Endothelial cell of umbilical vein (primary cell): ENCODE measurements at regions not wholly inside any gene's neighbourhood (a gene's known extent, or its start where the extent isn't known, plus 50 kb on each side); places are given as distances from the start of the nearest gene placed in this dataset.

Experiments
- BruUV-seq: library from RNA; stranded (reverse); fragments of 400-500 nt; replicated peaks from 2 replicates; lab custom pipeline; 2021; lab: Mats Ljungman, UMichigan
- CTCF ChIA-PET: fragments of 300-600, 350-600 bp; sonication (Branson Sonifier 250); formaldehyde crosslinking; loops from one replicate; lab custom pipeline; 2021; ENCODE audit warnings: antibody characterized with exemption, inconsistent platforms; lab: Charles Lee
- POLR2A ChIA-PET: fragments of 300-600, 350-600 bp; sonication (Branson Sonifier 250); formaldehyde crosslinking; loops from one replicate; lab custom pipeline; 2021; ENCODE audit warnings: antibody characterized with exemption, inconsistent platforms; lab: Charles Lee
- DNase-seq: peaks from one replicate; pipeline ENCODE4 v3.0.0-alpha.2; 2011; ENCODE audit warnings: low read depth, low spot score
- FAIRE-seq: peaks from 2 replicates; lab custom pipeline; 2011; peaks lifted over from hg19 to GRCh38; lab: Jason Lieb, UNC
- H2AFZ ChIP-seq: 2 replicates; pipeline ENCODE4 v1.6.0; 2012; ENCODE audit warnings: low read depth, low read length, control low read depth, inconsistent platforms
- H3K27ac ChIP-seq: 2 replicates; pipeline ENCODE4 v1.5.1; 2011; ENCODE audit warnings: low read depth, mild to moderate bottlenecking, control low read depth, low read length, moderate library complexity; ENCODE audit not compliant: insufficient read depth
- H3K27me3 ChIP-seq, 2 experiments: 2 replicates each; pipeline versions ENCODE4 v1.6.0 to v1.6.1; 2011; ENCODE audit warnings: low read length in 2 of 2, mixed read lengths in 1 of 2; ENCODE audit not compliant: control insufficient read depth in 2 of 2, insufficient read depth in 2 of 2
- H3K36me3 ChIP-seq, 2 experiments: 2 replicates in 1 of 2; 3 replicates in 1 of 2; pipeline ENCODE4 v1.5.1; 2011; ENCODE audit warnings: low read length in 2 of 2, mild to moderate bottlenecking in 1 of 2, moderate library complexity in 1 of 2; ENCODE audit not compliant: control insufficient read depth in 2 of 2, insufficient read depth in 2 of 2; ENCODE audit errors: extremely low read depth in 1 of 2
- H3K4me1 ChIP-seq: 3 replicates; pipeline ENCODE4 v1.5.1; 2011; ENCODE audit warnings: mild to moderate bottlenecking, low read length; ENCODE audit not compliant: control insufficient read depth, insufficient read depth; ENCODE audit errors: extremely low read depth
- H3K4me2 ChIP-seq: 2 replicates; pipeline ENCODE4 v1.6.1; 2011; ENCODE audit warnings: low read length, control low read depth, mixed read lengths; ENCODE audit not compliant: insufficient read depth
- H3K4me3 ChIP-seq, 3 experiments: fragments of 200-600 bp in 1 of 3; sonication (generic), shearing (Covaris generic) in 1 of 3; replicated peaks in 1 of 3; 2 replicates each; pipeline ENCODE4 v1.5.1; 2011 to 2016; ENCODE audit warnings: control low read depth in 3 of 3, low read length in 3 of 3, mild to moderate bottlenecking in 2 of 3, inconsistent platforms in 1 of 3, low read depth in 1 of 3, moderate library complexity in 1 of 3; ENCODE audit not compliant: insufficient read depth in 1 of 3
- H3K79me2 ChIP-seq: 2 replicates; pipeline ENCODE4 v1.6.0; 2012; ENCODE audit warnings: low read length, inconsistent platforms; ENCODE audit not compliant: control insufficient read depth, insufficient read depth
- H3K9ac ChIP-seq: replicated peaks from 2 replicates; pipeline ENCODE3; 2011; ENCODE audit warnings: low read length, control low read depth; ENCODE audit not compliant: insufficient read depth; ENCODE audit errors: extremely low read depth
- H3K9me1 ChIP-seq: replicated peaks from 3 replicates; pipeline ENCODE4 v1.6.0; 2011; ENCODE audit warnings: mild to moderate bottlenecking, low read length; ENCODE audit not compliant: control insufficient read depth, insufficient read depth; ENCODE audit errors: extremely low read depth
- H3K9me3 ChIP-seq: replicated peaks from 2 replicates; pipeline ENCODE4 v1.5.1; 2012; ENCODE audit warnings: low read length, inconsistent platforms; ENCODE audit not compliant: control insufficient read depth, insufficient read depth
- H4K20me1 ChIP-seq: replicated peaks from 2 replicates; pipeline ENCODE3; 2011; ENCODE audit warnings: mild to moderate bottlenecking, low read length; ENCODE audit not compliant: control insufficient read depth, insufficient read depth; ENCODE audit errors: extremely low read depth
- CTCF ChIP-seq, 2 donors: IDR thresholded peaks; 1 replicate in 1 of 2; 2 replicates in 1 of 2; pipeline ENCODE4 v1.5.1; 2011; ENCODE audit warnings: low read length in 2 of 2, mild to moderate bottlenecking in 2 of 2, moderate library complexity in 2 of 2, control low read depth in 1 of 2, inconsistent platforms in 1 of 2, low read depth in 1 of 2; ENCODE audit not compliant: insufficient read depth in 1 of 2; ENCODE audit errors: extremely low read depth in 1 of 2
- FOS ChIP-seq: IDR thresholded peaks from 2 replicates; pipeline ENCODE4 v1.6.1; 2011; ENCODE audit warnings: mild to moderate bottlenecking, low read length, moderate library complexity, borderline replicate concordance; ENCODE audit not compliant: insufficient read depth
- JUN ChIP-seq: IDR thresholded peaks from 2 replicates; pipeline ENCODE4 v1.6.1; 2011; ENCODE audit warnings: borderline replicate concordance, low read depth; ENCODE audit not compliant: insufficient read length, insufficient read depth
- MAX ChIP-seq: IDR thresholded peaks from 2 replicates; pipeline ENCODE4 v1.6.1; 2011; ENCODE audit not compliant: insufficient read depth, insufficient read length
- MYC ChIP-seq: IDR thresholded peaks from one replicate; pipeline ENCODE4 v1.6.1; 2011; ENCODE audit warnings: mild to moderate bottlenecking, low read depth, low read length
- POLR2A ChIP-seq: IDR thresholded peaks from 2 replicates; pipeline ENCODE4 v1.6.1; 2012; ENCODE audit warnings: low read depth, mild to moderate bottlenecking, control low read depth, low read length
- POLR2AphosphoS5 ChIP-seq: IDR thresholded peaks from 2 replicates; pipeline ENCODE4 v1.6.1; 2012; ENCODE audit warnings: low read depth, mild to moderate bottlenecking, control low read depth, low read length, moderate library complexity; ENCODE audit not compliant: insufficient read depth
- dilution Hi-C: fragments of 300-500 bp; cut with MboI; formaldehyde crosslinking; loops from one replicate; pipeline ENCODE4 v1.15.0; 2019; ENCODE audit warnings: low sequenced_read_pairs; ENCODE audit not compliant: extremely low pct_ligation_motif_present
- intact Hi-C: fragments of 100-400 bp; cut with micrococcal nuclease; formaldehyde crosslinking; loops from one replicate; pipeline ENCODE4 v1.10.0; 2022

- H2AFZ ChIP-seq = no peak overlapping the region
- H3K4me3 ChIP-seq = no peak overlapping the region
- H3K27me3 ChIP-seq = peaks cover 7% of the 10 kb centered on the region in 2 experiments
- H3K79me2 ChIP-seq = no peaks in the 10 kb centered on the region
- TF ChIP-seq JUN (no peak), MYC (no peak), POLR2A (no peak), POLR2AphosphoS5 (no peak), CTCF (IDR thresholded peaks at IDR 0.05; ENCODE audit: extremely low read depth in 1 of 2, insufficient read depth in 1 of 2, low read depth in 1 of 2, low read length in 2 of 2) (no peak), FOS (no peak), MAX (no peak)
- intact Hi-C loops (no loop called here), dilution Hi-C loops (no loop called here)
- DNase-seq (no peak), FAIRE-seq (no peak)
- no peaks in the 10 kb centered on the region for H3K9me1 ChIP-seq
- H3K27ac ChIP-seq = no peak overlapping the region
- ChIA-PET POLR2A (no interaction called here), CTCF (no interaction called here)
- H3K9me3 ChIP-seq = no peaks in the 10 kb centered on the region
- BruUV-seq = no TSS peak
- H3K4me1 ChIP-seq = peaks cover 16% of the 10 kb centered on the region
- no peak overlapping the region for H3K9ac ChIP-seq
- H4K20me1 ChIP-seq = no peaks in the 10 kb centered on the region
- no peaks in the 10 kb centered on the region for H3K36me3 ChIP-seq
- H3K4me2 ChIP-seq = no peak overlapping the region
Observed at GRCh38 chr6:11386323-11386722, 151.2 kb upstream of the TMEM170B start.
